PC-3 (cell line): ENCODE measurements at regions not wholly inside any gene's neighbourhood (a gene's known extent, or its start where the extent isn't known, plus 50 kb on each side); places are given as distances from the start of the nearest gene placed in this dataset.

ENCODE experiments used
- ATAC-seq: fragments of 200-7000 bp; cut with Tn5 transposase; 2 replicates; pipeline ENCODE4 v1.9.1; 2020; ENCODE audit warnings: mild to moderate bottlenecking, moderate library complexity
- BruUV-seq: library from RNA; stranded (reverse); fragments of 400-500 nt; replicated peaks from 2 replicates; lab custom pipeline; 2021; lab: Mats Ljungman, UMichigan
- CTCF ChIA-PET: fragments of 300-600 bp; sonication (Branson Sonifier 250); formaldehyde crosslinking; loops from one replicate; lab custom pipeline; 2022; ENCODE audit warnings: antibody characterized with exemption; lab: Charles Lee
- POLR2A ChIA-PET: fragments of 300-600 bp; sonication (Branson Sonifier 250); formaldehyde crosslinking; loops from one replicate; lab custom pipeline; 2022; ENCODE audit warnings: antibody characterized with exemption; ENCODE audit not compliant: unreplicated experiment; lab: Charles Lee
- DNase-seq: peaks from one replicate; pipeline ENCODE4 v3.0.0-alpha.2; 2015
- H2AFZ ChIP-seq: fragments of 300-600 bp; sonication (generic); 2 replicates; pipeline ENCODE4 v1.6.0; 2016; ENCODE audit warnings: antibody characterized with exemption, low read length
- H3F3A ChIP-seq: fragments of 300-600 bp; sonication (generic); one replicate; pipeline ENCODE4 v1.6.0; 2017; ENCODE audit warnings: antibody characterized with exemption, low read length, control low read depth, mild to moderate bottlenecking; ENCODE audit not compliant: unreplicated experiment
- H3K27ac ChIP-seq: fragments of 300-600 bp; sonication (generic); 2 replicates; pipeline ENCODE4 v1.5.1; 2016; ENCODE audit warnings: mild to moderate bottlenecking, low read length
- H3K27me3 ChIP-seq: fragments of 300-600 bp; sonication (generic); 2 replicates; pipeline ENCODE4 v1.6.1; 2016; ENCODE audit warnings: low read length, mixed read lengths
- H3K36me3 ChIP-seq: fragments of 300-600 bp; sonication (generic); 2 replicates; pipeline ENCODE4 v1.6.1; 2016; ENCODE audit warnings: low read depth, mixed run types, low read length, mixed read lengths
- H3K4me1 ChIP-seq: fragments of 300-600 bp; sonication (generic); 2 replicates; pipeline ENCODE4 v1.5.1; 2016; ENCODE audit warnings: low read length; ENCODE audit not compliant: insufficient read depth
- H3K4me2 ChIP-seq: fragments of 300-600 bp; sonication (generic); 2 replicates; pipeline ENCODE4 v1.6.0; 2016; ENCODE audit warnings: low read length
- H3K4me3 ChIP-seq: fragments of 300-600 bp; sonication (generic); 2 replicates; pipeline ENCODE4 v1.5.1; 2016; ENCODE audit warnings: mild to moderate bottlenecking, low read length, mixed read lengths
- H3K79me2 ChIP-seq: fragments of 300-600 bp; sonication (generic); 2 replicates; pipeline ENCODE4 v1.6.1; 2017; ENCODE audit warnings: low read length, mixed read lengths
- H3K9ac ChIP-seq: fragments of 300-600 bp; sonication (generic); 2 replicates; pipeline ENCODE4 v1.6.0; 2016; ENCODE audit warnings: mild to moderate bottlenecking, low read length
- H3K9me2 ChIP-seq: fragments of 300-600 bp; sonication (generic); replicated peaks from 2 replicates; pipeline ENCODE4 v1.6.1; 2016; ENCODE audit warnings: mixed run types, low read length, mixed read lengths
- H3K9me3 ChIP-seq: fragments of 300-600 bp; sonication (generic); 2 replicates; pipeline ENCODE4 v1.6.1; 2016; ENCODE audit warnings: low read length, mixed read lengths
- H4K20me1 ChIP-seq: fragments of 300-600 bp; sonication (generic); 2 replicates; pipeline ENCODE4 v1.6.1; 2016; ENCODE audit warnings: low read length, mixed read lengths
- CTCF ChIP-seq: fragments of 300-600 bp; sonication (generic); conservative IDR thresholded peaks from 2 replicates; pipeline ENCODE4 v1.5.1; 2017; ENCODE audit warnings: antibody characterized with exemption, low read depth, mild to moderate bottlenecking, low read length
- EZH2 ChIP-seq: fragments of 300-600 bp; sonication (generic); IDR thresholded peaks from one replicate; pipeline ENCODE4 v1.6.1; 2017; ENCODE audit warnings: antibody characterized with exemption, mild to moderate bottlenecking, low read length; ENCODE audit not compliant: unreplicated experiment
- EZH2phosphoT487 ChIP-seq: fragments of 300-600 bp; sonication (generic); IDR thresholded peaks from 2 replicates; pipeline ENCODE4 v1.6.1; 2018; ENCODE audit warnings: mild to moderate bottlenecking, antibody characterized with exemption, low read length, borderline replicate concordance
- intact Hi-C: fragments of 100-400 bp; cut with micrococcal nuclease; formaldehyde crosslinking; loops from 2 replicates; pipeline ENCODE4 v1.9.0; 2023

GRCh38 chr2:121881950-121882349 is 126.5 kb downstream of the TSN start:
- Histone ChIP-seq H3K36me3 (no peaks in the 10 kb centered on the region), H4K20me1 (no peaks in the 10 kb centered on the region), H3K4me2 (no peak overlapping the region), H3K9me2 (no peaks in the 10 kb centered on the region), H3K9ac (no peak overlapping the region), H3K4me1 (no peaks in the 10 kb centered on the region), H3K9me3 (no peaks in the 10 kb centered on the region), H3K27ac (no peak overlapping the region), H3K27me3 (peaks cover 48% of the 10 kb centered on the region), H3K79me2 (no peaks in the 10 kb centered on the region), H2AFZ (no peak overlapping the region), H3F3A (no peaks in the 10 kb centered on the region), H3K4me3 (no peak overlapping the region)
- CTCF ChIA-PET: no interaction called here
- TF ChIP-seq EZH2phosphoT487: no peak
- TF ChIP-seq EZH2: no peak
- TF ChIP-seq CTCF: no peak
- BruUV-seq: no TSS peak
- intact Hi-C loops: no loop called here
- DNase-seq (no peak), ATAC-seq (no peak)
- POLR2A ChIA-PET: no interaction called here

- no peak for TF ChIP-seq EZH2phosphoT487
- TF ChIP-seq EZH2: no peak
- no peak for TF ChIP-seq CTCF
- intact Hi-C loops: no loop called here
- ChIA-PET CTCF (no interaction called here), POLR2A (no interaction called here)
- H3K9me2 ChIP-seq: no peaks in the 10 kb centered on the region
- H3K79me2 ChIP-seq: no peaks in the 10 kb centered on the region
- no TSS peak for BruUV-seq
- ATAC-seq: no peak
- no peak overlapping the region for H3K27ac ChIP-seq
- no peaks in the 10 kb centered on the region for H3K36me3 ChIP-seq
- DNase-seq: no peak
- H3K4me2 ChIP-seq: no peak overlapping the region
- H3K27me3 ChIP-seq: peaks cover 37% of the 10 kb centered on the region
- no peak overlapping the region for H2AFZ ChIP-seq
- no peaks in the 10 kb centered on the region for H3F3A ChIP-seq
- no peak overlapping the region for H3K9ac ChIP-seq
- no peak overlapping the region for H3K4me3 ChIP-seq
- no peaks in the 10 kb centered on the region for H3K4me1 ChIP-seq
- no peaks in the 10 kb centered on the region for H3K9me3 ChIP-seq
- no peaks in the 10 kb centered on the region for H4K20me1 ChIP-seq
Measured at GRCh38 chr2:121884078-121884477, 128.6 kb downstream of the TSN start.

- no TSS peak for BruUV-seq
- no peaks in the 10 kb centered on the region for H3K9me2 ChIP-seq
- H3F3A ChIP-seq: no peaks in the 10 kb centered on the region
- no peak overlapping the region for H3K27ac ChIP-seq
- H3K4me2 ChIP-seq: no peak overlapping the region
- ChIA-PET POLR2A (no interaction called here), CTCF (no interaction called here)
- no peaks in the 10 kb centered on the region for H3K79me2 ChIP-seq
- intact Hi-C loops: no loop called here
- no peak overlapping the region for H3K9ac ChIP-seq
- DNase-seq (no peak), ATAC-seq (no peak)
- no peak overlapping the region for H2AFZ ChIP-seq
- H3K9me3 ChIP-seq: no peaks in the 10 kb centered on the region
- TF ChIP-seq EZH2phosphoT487 (no peak), EZH2 (no peak), CTCF (no peak)
- H3K4me3 ChIP-seq: no peak overlapping the region
- no peaks in the 10 kb centered on the region for H3K36me3 ChIP-seq
- no peaks in the 10 kb centered on the region for H4K20me1 ChIP-seq
- H3K27me3 ChIP-seq: peaks cover 37% of the 10 kb centered on the region
- no peaks in the 10 kb centered on the region for H3K4me1 ChIP-seq
Measured at GRCh38 chr2:121884511-121884921, 129.1 kb downstream of the TSN start.
